HG03439 (cell line): ENCODE measurements at regions not wholly inside any gene's neighbourhood (a gene's known extent, or its start where the extent isn't known, plus 50 kb on each side); places are given as distances from the start of the nearest gene placed in this dataset.

Source experiments
- ATAC-seq: cut with Tn5 transposase; IDR thresholded peaks from one replicate; pipeline ENCODE4 v1.9.1; 2021; ENCODE audit warnings: mild to moderate bottlenecking, moderate library complexity; ENCODE audit not compliant: unreplicated experiment

DNA sequence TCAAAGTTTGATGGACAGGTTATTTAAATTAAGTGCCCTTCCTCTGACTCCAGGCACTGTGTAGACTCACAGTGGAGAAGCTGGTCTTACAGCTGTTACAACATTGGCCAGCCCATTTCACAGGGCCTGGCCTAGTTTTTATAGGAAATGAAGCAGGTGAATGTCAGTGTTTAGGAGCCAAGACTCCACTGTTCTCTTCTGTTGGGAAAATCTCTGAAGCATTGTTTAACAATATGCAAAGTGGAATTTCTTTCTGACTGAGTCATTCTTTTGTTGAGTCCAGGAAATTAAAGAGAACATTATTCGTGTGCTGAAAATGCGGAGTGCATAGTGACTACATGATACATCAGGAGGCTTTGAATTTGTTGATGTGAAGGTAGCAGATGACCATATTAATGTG, 64.7 kb downstream of the ARRDC4 start:
- no peak for ATAC-seq

DNA sequence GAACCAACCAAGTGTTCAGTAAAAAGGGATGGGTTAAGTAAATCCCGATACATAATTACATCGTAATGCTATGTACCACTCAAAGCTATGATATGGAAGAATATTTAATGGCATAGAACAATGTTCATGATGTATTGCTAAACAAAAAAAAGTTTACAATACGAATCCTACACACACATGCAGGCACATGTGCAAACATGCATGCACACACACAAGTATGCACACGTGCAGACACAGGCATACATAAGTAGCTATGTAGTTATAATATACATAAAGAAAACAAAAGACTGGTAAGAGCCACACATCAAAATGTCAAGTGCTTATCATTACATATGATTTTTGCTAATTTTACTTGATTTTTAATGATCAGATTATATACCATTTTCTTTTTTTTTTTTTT, 74.2 kb downstream of the ARRDC4 start:
- no peak for ATAC-seq

DNA sequence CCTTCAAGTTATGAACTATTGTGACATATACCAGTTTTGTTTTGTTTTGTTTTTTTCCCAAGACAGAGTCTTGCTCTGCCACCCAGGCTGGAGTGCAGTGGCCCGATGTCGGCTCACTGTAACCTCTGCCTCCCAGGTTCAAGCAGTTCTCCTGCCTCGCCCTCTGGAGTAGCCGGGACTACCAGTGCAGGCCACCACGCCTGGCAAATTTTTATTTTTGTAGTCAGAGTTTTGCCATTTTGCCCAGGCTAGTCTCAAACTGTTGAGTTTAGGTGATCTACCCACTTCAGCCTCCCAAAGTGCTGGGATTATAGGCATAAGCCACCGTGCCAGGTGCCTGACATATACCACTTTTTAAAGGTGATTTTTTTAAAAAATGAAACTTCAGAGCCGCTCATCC, 74.6 kb downstream of the ARRDC4 start:
- ATAC-seq, result no peak

DNA sequence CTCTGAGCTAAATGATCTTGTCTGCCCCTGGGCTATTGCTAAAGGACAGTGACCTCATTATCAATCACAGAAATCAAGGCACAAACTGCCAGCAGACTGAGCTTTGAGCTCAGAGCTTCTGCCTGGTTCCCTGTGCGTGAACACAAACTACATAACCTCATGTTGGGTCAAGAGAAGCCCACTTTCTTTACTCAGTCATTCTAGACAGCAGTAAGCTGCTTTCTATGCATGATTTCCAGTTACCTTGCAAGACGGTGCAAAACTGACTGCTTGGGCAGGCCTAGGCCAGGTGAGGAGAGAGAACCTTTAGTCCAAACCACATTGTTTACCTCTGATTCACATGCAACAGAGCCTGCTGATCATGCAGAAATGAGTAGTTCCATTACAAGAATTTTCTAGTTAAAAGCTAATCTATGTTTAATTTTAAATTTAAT, 75.1 kb downstream of the ARRDC4 start:
- ATAC-seq, result no peak

DNA sequence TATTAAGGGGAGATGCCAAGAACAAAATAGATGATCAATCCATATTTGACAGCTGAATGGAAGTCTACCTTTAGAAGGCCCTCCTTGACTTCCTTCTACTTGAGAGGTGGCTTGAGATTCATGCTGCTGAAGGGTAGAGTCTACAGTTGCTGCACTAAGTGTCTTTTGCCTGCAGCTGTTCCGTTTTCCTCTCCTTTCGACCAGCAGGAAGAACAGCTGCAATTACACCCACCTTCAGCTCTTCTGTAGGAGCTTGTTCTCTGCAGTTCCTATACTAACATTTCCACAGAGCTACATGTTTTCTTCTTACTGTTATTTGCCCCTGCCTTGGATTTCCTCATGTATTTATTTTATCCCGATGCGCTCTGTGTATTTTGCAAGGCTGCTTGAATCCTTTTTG, 79.1 kb downstream of the ARRDC4 start:
- ATAC-seq, result no peak

DNA sequence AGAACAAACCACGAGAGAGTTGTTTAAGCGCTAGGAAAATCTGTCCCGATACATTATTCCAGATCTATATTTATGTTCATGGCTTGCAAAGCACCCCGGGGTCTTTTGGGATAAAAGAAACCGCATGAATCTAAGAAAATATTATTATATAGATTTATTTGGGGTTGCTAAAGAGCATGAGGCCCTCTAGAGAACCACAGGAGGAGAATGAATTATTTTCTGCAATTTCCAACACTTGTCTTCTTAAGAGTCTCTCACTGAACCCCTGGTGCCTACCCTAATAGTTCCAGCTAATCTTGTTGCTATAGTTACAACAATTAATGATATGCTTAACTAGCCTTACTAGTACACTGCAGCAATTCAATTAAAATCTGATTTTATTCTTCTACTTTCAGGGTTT, 79.6 kb downstream of the ARRDC4 start:
- no peak for ATAC-seq

DNA sequence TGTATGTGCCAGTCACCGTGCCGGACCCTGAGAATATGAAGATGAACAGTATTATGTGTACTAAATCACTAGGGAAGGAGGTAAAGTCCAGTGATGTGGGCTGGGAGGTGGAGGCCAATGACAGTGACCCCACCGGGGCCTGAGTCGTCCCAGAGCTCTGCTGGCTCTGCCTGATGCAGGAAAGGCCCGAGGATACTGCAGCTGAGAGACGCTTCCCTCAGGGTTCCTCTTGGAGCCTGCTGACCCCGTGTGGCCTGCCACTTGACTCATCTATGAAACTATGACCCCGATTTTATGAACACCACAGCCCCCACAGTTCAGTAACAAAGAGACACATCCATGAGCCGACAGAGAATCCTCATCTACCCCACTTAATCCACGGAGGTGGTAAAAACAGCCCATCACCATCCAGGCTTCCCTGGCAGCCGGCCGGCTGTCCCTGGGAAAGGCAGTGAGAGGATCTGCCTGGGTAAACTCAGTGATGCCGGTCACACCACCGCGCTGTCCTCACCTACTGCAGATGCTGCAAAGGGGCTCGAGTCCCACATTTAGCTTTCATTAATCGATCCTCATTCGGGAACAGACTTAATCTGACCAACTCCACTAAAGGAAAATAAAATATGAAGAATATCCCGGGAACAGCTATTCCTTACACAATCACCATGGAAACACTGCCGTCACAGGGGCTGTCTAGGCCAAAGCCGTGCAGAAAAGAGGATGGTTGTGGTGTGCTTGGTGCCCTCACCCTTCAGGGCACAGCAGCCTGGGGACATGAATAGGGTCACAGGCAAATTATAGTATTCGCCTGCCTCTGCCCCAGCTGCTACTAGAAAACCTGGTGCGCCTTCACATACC, 82.9 kb downstream of the ARRDC4 start:
- ATAC-seq, result no peak

DNA sequence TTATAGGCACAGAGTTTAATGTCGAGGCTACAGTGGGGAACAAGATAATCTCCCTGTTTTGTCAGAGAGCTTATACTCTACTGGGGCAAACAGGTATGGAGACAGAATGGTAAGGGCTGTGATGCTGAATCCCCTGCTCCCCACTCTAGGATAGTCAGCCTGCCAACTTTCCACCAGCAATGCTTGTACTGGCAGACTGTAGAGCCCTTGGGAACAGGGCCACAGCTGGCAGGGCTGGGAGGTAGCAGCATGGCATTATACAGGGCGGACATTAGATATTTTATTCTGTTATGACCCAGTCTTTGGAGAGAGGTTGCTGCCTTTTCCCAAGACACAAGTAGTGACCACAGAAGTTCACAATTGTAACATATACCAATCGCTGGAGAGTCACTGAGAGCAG, 91.2 kb downstream of the ARRDC4 start:
- ATAC-seq, result no peak

DNA sequence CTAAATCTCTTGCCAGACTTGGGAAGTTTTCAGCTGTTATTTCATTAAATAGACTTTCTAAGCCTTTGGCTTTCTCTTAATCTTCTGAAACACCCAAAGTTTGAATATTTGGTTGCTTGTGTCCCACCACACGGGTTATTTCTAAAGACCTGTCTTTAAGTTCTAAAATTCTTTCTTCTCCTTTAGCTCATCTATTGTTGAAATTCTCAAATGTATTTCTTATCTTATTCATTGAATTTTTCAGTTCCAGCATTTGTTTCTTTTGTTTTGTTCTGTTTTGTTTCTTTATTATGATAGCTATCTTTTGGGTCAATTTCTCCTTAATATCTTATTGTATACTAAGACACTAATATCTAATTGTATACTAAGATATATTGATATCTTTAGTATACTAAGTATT, 97.0 kb downstream of the ARRDC4 start:
- ATAC-seq, result no peak

DNA sequence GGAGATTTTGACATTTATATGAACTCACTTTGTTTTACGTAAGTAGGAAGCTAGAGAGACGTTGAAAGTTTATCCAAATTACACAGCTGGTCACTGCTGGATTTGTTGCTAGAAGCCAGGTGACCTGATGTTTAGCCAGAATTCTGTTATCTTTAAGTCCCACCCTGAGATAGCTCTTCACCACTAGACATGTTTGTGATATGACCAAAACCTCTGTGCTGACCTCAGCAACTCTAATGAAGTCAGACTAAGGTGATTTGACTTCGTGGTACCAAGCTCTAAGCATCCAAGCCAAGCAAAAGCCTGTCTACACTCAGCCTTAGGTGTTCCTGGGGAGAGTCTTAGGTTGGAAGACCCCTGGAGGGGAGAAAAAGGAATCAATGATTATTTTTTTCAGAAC, 102.4 kb downstream of the ARRDC4 start:
- ATAC-seq, result no peak

DNA sequence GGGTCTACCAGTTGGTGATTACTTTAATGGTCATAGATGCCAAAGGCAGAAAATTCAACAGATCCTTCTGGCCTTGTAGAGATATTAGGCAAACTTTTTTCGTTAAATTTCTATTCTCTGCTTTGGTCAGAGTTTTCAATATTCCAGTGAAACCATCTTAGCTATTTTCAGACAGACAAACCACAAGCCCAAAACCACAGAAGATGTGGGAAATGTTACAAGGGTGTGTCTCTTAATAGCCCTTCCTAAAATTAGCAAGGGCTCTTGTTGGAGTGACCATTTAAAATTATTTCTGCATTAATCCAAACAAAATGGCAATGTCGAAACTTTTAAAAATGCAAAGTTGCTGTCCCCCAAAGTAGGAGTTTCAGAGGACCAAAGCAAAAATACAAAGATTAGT, 102.8 kb downstream of the ARRDC4 start:
- ATAC-seq, result no peak

DNA sequence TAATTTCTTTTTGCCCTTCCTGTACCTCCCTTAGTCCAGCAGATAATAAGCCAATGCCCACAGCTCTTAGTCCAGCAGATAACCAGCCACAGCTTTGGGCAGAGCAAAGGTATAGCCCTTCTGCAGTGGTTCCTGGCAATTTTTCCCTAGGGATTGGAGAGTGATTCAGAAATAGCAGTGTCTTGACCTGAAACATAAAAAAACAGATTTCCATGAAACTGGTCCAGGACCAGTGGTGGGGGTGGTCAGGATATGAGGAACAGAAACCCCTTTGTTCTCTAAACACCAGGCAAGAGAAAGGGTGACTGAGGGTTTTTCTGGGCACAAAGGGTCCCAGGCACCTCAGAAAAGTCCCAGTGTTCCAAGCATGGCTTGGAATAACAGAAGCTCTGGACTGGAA, 103.4 kb downstream of the ARRDC4 start:
- ATAC-seq, result no peak

DNA sequence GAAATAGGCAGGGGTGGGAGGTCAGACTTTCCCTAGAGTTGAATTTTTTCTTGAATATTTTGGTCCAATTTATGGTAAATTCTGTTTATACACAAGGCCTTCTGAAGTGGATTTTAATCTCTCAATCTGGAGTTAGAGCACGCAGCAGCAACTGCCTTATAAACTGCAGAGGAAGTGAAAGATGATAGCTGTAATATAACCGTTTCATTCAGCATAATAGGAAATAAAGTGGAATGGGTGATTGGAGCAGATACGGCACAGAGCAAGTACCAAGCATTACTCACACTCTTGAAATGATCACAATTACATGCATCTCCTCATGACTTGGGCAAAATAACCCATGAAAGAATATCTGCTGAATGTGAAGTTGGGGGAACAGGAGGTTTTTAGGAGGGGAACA, 106.8 kb downstream of the ARRDC4 start:
- no peak for ATAC-seq

DNA sequence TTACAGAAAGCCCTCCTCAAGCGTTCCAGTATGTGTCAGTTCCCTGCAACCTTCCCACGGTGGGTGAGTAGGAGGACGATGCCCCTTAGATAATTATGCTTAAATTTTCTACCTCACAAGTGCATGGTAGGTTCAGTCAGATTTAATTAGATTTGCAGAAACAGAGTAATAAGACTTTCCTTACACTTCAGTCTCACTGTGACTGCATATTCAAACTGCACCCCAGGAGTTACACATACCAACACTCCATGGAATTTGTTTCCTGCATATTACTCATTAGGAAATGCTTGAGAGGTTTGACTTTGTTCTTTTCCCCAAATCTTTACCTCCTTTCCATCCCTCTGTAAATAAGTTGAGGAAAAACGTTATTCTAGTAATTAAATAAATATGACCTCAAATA, 108.8 kb downstream of the ARRDC4 start:
- no peak for ATAC-seq

DNA sequence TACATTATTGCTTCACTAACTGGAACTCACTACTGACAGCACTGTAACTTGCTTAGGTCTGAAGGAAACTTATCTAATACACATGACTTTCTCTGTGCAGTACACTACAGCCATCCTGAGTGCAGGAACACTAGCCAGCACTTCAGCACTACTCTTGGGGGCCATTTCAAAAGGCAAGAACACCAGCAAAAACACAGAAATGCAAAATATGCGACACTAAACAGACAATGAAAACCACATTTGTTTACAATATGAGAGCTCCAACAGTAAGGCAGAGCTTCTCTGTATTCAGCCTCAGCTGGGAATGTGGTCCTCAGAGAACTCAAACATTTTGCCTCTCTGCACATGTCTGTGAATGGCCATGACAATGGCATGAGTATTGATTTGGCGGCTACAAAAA, 109.6 kb downstream of the ARRDC4 start:
- ATAC-seq, result no peak

DNA sequence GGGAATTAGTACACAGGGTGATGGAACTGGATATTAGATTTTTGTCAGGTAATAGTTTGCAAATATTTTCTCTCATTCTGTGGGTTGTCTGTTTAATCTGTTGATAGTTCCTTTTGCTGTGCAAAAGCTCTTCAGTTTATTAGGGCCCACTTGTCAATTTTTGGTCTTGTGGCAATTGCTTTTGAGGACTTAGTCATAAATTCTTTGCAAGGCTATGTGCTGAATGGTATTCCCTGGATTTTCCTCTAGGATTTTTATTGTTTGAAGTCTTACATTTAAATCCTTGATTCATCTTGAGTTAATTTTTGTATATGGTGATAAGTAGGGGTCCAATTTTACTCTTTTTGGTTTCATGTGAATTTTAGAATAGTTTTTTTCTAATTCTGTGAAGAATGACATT, 111.3 kb downstream of the ARRDC4 start:
- no peak for ATAC-seq

DNA sequence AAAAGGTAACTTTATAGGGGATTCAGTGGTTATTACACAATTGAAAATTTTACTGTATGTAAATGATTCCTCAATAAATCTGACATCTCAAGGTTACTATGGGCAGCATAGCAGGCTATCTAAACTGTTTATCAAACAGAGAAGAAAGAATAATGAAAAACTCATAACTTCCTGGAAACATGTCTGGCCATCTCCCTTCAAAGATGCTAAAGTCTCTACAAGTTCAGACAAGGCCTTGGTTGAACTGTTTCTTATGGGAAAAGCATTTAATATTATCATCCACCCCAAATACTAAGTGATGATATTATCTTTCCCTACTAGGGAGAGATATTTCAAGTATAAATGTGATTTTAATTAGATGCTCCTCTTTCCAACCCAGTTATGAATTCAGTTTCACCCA, 114.9 kb downstream of the ARRDC4 start:
- no peak for ATAC-seq

DNA sequence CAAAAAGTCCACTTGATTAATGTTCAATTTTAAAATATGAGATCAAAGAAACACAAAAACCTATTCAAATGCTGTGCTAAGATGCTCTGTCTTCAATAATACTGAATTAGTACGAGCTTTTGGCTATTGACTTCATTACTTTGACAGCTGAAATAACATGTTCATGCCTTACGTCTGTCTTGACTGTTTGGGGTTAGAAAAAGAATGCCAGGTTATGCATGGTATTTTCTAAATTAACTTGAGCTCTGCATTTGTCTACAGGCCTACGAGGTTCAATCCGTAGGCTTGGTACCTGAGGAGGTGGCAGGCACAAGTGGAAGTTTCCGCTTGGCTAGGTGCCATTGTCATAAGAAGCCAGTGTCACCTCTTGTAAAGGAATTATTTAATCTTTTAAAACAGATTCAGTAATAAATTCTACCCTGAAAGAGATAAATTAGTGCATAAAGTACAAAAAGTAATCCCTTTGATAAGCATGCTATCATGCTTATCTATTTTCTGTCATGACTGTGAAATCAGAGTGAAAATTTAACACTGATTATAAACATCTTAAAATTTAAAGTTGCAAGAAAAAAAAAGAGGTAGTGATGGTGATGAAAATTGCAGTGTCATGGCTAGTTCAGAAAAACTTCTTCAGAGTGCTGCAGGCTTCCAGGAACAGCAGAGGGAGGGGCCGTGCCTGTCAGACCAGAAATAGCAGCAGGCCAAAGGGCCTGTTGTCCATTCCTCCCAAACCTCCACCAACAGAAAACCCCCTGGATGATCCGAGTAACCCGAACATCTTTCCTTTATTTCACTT, 115.7 kb downstream of the ARRDC4 start:
- no peak for ATAC-seq

DNA sequence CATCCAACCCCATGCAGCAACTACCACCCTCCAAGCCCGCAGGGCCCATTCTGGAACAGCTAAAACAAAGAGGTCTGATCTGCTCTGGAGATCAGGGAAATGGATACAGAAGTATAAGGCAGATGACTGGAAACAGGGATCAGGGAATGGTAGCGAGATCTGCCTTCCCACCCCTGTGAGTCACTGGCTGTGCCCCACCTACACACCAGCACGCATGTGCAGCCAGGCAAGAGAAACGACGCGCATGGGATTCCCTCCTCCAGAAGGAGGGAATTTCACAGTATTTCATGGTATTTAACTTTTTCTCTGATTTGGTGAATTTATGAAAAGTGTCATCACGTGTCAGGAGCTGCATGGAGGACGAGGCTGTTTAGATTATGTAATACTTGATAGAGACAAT, 116.7 kb downstream of the ARRDC4 start:
- no peak for ATAC-seq

DNA sequence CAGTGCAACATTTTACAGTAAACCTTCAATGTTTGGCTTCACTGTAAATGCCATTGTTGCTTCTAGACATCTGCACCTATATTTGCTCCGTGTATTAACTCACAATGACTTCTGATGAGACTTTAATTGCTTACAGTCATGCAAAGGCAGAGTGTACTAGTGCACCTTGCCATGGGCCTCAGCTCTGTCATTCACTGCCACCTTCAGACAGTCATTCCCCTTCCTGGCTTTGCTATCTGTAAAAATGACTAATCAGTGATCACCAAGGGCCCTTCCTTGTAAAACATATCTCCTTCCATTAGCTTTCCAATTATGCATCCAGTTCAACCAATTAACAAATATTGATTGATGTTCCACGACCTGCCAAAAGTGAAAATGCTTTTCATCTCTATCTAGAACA, 120.3 kb downstream of the ARRDC4 start:
- no peak for ATAC-seq

DNA sequence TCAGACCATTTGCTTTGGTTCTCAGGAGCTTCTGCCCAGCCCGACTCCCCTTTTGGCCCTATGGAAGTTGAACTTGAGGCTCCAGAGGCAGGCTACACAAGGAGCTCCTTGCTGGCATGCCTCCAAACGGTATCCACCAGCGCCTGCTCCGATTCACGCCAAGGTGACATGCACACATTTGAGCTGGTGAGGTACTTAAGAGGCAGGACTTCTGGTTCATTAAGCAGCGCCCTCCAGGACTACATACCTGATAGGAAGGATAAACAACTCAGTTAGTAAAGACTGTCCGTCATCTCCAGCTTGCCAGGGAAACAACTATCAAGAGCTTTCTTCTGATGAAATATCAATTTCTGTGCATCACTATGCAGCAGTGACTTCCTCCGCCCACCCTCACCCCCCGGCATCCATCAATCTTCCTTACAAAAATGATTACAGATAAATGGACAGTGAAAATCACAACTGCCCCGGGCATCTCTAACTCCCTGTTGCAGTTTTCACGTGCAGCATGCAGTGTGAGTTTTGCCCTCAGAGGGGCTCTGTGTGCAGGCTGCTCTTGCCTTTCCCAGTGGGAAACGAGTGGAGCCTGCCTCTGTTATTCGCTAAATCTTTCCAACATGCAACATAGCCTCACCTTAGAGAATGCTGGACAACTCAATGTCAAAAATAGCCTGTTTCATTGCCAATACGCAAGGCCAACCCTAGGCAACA, 122.9 kb downstream of the ARRDC4 start:
- ATAC-seq, result no peak
